GM23338 (cell line): ENCODE measurements at regions not wholly inside any gene's neighbourhood (a gene's known extent, or its start where the extent isn't known, plus 50 kb on each side); places are given as distances from the start of the nearest gene placed in this dataset.

Source experiments
- ATAC-seq: fragments of 200-7000 bp; cut with Tn5 transposase; 3 replicates; pipeline ENCODE4 v1.9.1; 2020
- DNase-seq: peaks from one replicate; pipeline ENCODE4 v3.0.0-alpha.2; 2015; ENCODE audit warnings: low spot score
- H2AFZ ChIP-seq: fragments of 200-600 bp; sonication (generic); 2 replicates; pipeline ENCODE4 v1.8.0; 2016; ENCODE audit warnings: antibody characterized with exemption, mild to moderate bottlenecking, moderate library complexity
- H3F3A ChIP-seq: fragments of 200-600 bp; sonication (generic); replicated peaks from 2 replicates; pipeline ENCODE4 v1.8.0; 2017; ENCODE audit warnings: antibody characterized with exemption, mixed run types, low read depth
- H3K27ac ChIP-seq: fragments of 200-600 bp; sonication (generic); 2 replicates; pipeline ENCODE4 v1.6.1; 2016; ENCODE audit warnings: low read depth
- H3K27me3 ChIP-seq: fragments of 200-600 bp; sonication (generic); 2 replicates; pipeline ENCODE4 v1.8.0; 2016; ENCODE audit warnings: mild to moderate bottlenecking, mixed run types, moderate library complexity; ENCODE audit not compliant: insufficient read depth
- H3K36me3 ChIP-seq: fragments of 200-600 bp; sonication (generic); 2 replicates; pipeline ENCODE4 v1.8.0; 2016; ENCODE audit warnings: mild to moderate bottlenecking; ENCODE audit not compliant: insufficient read depth
- H3K4me1 ChIP-seq: fragments of 200-600 bp; sonication (generic); 2 replicates; pipeline ENCODE4 v1.8.0; 2016; ENCODE audit warnings: mild to moderate bottlenecking, moderate library complexity; ENCODE audit not compliant: insufficient read depth
- H3K4me2 ChIP-seq: fragments of 200-600 bp; sonication (generic); 2 replicates; pipeline ENCODE4 v1.7.1; 2017; ENCODE audit warnings: mixed run types
- H3K4me3 ChIP-seq: fragments of 200-600 bp; sonication (generic); 2 replicates; pipeline ENCODE4 v1.6.1; 2016; ENCODE audit warnings: mixed run types
- H3K79me2 ChIP-seq: fragments of 200-600 bp; sonication (generic); replicated peaks from 2 replicates; pipeline ENCODE4 v1.8.0; 2017; ENCODE audit warnings: mild to moderate bottlenecking; ENCODE audit not compliant: insufficient read depth
- H3K9me2 ChIP-seq: fragments of 200-600 bp; sonication (generic); 2 replicates; pipeline ENCODE4 v1.8.0; 2017; ENCODE audit not compliant: insufficient read depth
- H4K20me1 ChIP-seq: fragments of 200-600 bp; sonication (generic); replicated peaks from 2 replicates; pipeline ENCODE4 v1.8.0; 2017; ENCODE audit warnings: mild to moderate bottlenecking; ENCODE audit not compliant: insufficient read depth
- H3K27ac Mint-ChIP-seq: 2 replicates; pipeline ENCODE4 v1.8.0; 2020; ENCODE audit warnings: inconsistent platforms, mild to moderate bottlenecking, moderate library complexity, mixed read lengths
- H3K27me3 Mint-ChIP-seq: 3 replicates; pipeline ENCODE4 v1.8.0; 2022; ENCODE audit warnings: low read depth, mild to moderate bottlenecking, moderate library complexity, mixed read lengths, inconsistent platforms; ENCODE audit not compliant: insufficient read depth, poor library complexity
- H3K36me3 Mint-ChIP-seq: 3 replicates; pipeline ENCODE4 v1.8.0; 2021; ENCODE audit warnings: low read depth, mild to moderate bottlenecking, inconsistent platforms, moderate library complexity, mixed read lengths
- H3K4me1 Mint-ChIP-seq: 3 replicates; pipeline ENCODE4 v1.8.0; 2020; ENCODE audit warnings: mild to moderate bottlenecking, inconsistent platforms, mixed read lengths
- H3K4me3 Mint-ChIP-seq: 3 replicates; pipeline ENCODE4 v1.8.0; 2021; ENCODE audit warnings: moderate library complexity, mild to moderate bottlenecking, inconsistent platforms, mixed read lengths
- H3K9me3 Mint-ChIP-seq: 3 replicates; pipeline ENCODE4 v1.8.0; 2020; ENCODE audit warnings: moderate library complexity, mild to moderate bottlenecking, inconsistent platforms, mixed read lengths
- CREB1 ChIP-seq: fragments of 250-450 bp; sonication (Bioruptor Pico); IDR thresholded peaks from 2 replicates; pipeline ENCODE4 v1.5.0; 2020; ENCODE audit warnings: low read depth, mild to moderate bottlenecking, moderate library complexity
- EZH2phosphoT487 ChIP-seq: fragments of 200-600 bp; sonication (generic); IDR thresholded peaks from one replicate; pipeline ENCODE4 v1.8.1; 2018; ENCODE audit warnings: antibody characterized with exemption; ENCODE audit not compliant: unreplicated experiment
- JUNB ChIP-seq: IDR thresholded peaks from one replicate; pipeline ENCODE4 v1.6.1; 2016; ENCODE audit warnings: antibody characterized with exemption; ENCODE audit not compliant: unreplicated experiment
- NANOG ChIP-seq: IDR thresholded peaks from 2 replicates; pipeline ENCODE4 v1.6.1; 2016; ENCODE audit warnings: antibody characterized with exemption, borderline replicate concordance
- STAT1 ChIP-seq: IDR thresholded peaks from one replicate; pipeline ENCODE4 v1.6.1; 2016; ENCODE audit warnings: antibody characterized with exemption; ENCODE audit not compliant: unreplicated experiment
- ZNF114 ChIP-seq: fragments of 250-450 bp; sonication (Bioruptor Pico); IDR thresholded peaks from 2 replicates; pipeline ENCODE4 v1.5.0; 2020; ENCODE audit warnings: mild to moderate bottlenecking, moderate library complexity
- ZNF331 ChIP-seq: fragments of 250-450 bp; sonication (Bioruptor Pico); IDR thresholded peaks from 2 replicates; pipeline ENCODE4 v1.5.0; 2020; ENCODE audit warnings: low read depth, mild to moderate bottlenecking, moderate library complexity
- TF ChIP-seq, protein P1 (sequence below): IDR thresholded peaks from 2 replicates; pipeline ENCODE4 v1.6.1; 2016; ENCODE audit warnings: antibody characterized with exemption
- TF ChIP-seq, protein P2 (sequence below): IDR thresholded peaks from one replicate; pipeline ENCODE4 v1.6.1; 2018; ENCODE audit warnings: antibody characterized with exemption; ENCODE audit not compliant: unreplicated experiment
- TF ChIP-seq, protein P3 (sequence below): fragments of 250-450 bp; sonication (Bioruptor Pico); IDR thresholded peaks from 2 replicates; pipeline ENCODE4 v1.5.0; 2020; ENCODE audit warnings: mild to moderate bottlenecking, moderate library complexity
- TF ChIP-seq, protein P4 (sequence below), 2 experiments: fragments of 200-600 bp in 1 of 2; sonication (generic) in 1 of 2; conservative IDR thresholded peaks; 2 replicates each; pipeline versions ENCODE4 v1.5.1 to v1.6.1; 2016 to 2017; ENCODE audit warnings: antibody characterized with exemption in 2 of 2, low read depth in 2 of 2, mild to moderate bottlenecking in 2 of 2, moderate library complexity in 1 of 2

DNA sequence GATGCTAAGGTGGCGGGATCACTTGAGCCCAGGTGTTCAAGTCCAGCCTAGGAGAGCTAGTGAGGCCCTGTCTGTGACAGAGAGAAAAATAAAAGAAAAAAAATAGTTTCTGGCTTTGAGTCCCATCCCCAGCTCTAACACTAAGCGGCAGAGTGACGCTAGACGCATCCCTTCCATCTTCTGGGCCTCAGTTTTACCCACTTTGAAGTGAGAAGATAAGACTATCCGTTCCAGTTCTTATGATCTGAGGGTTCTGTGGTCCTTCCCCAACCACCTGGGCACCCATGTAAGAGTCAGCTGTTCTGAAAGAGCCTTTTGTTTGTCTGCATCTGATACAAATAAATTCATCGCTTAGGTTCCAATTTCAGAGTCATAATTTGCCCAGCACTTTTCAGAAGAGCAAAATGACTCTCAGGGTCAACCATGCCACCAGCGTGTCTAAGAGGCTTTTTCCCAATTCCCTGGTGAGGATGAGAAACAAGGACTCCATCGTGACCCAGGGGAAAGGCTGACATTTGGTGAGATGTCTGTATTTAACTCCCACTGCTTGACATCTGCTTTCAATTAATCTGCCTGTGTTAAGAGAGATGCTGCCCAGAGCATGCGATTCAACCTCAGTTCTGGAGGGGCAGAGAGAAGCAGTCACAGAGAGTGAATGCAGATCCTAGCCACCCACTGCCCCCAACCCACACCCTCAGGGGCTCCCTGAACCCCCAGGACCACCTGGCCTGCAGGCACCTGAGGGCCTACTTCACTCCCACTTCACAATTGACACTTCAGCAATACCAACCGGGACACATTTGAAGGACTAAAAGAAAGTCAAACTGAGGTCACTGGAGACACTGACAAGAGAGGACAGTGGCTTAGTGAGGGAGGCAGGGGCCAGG lies 131.6 kb upstream of the TOP1 start:
- Mint-ChIP-seq H3K4me3 (no peak overlapping the region), H3K4me1 (0 out of 3 replicates have a peak, but pooled peaks cover 2% of the 10 kb centered on the region), H3K9me3 (no peaks in the 10 kb centered on the region), H3K36me3 (no peaks in the 10 kb centered on the region), H3K27me3 (peaks cover 2% of the 10 kb centered on the region), H3K27ac (no peak overlapping the region)
- Histone ChIP-seq H3K4me2 (no peak overlapping the region), H3K79me2 (no peaks in the 10 kb centered on the region), H3K27me3 (no peaks in the 10 kb centered on the region), H3K4me3 (no peak overlapping the region), H3K4me1 (no peaks in the 10 kb centered on the region), H4K20me1 (no peaks in the 10 kb centered on the region), H3F3A (no peaks in the 10 kb centered on the region), H3K36me3 (no peaks in the 10 kb centered on the region), H3K27ac (no peak overlapping the region), H2AFZ (no peak overlapping the region), H3K9me2 (no peaks in the 10 kb centered on the region)
- no peak for DNase-seq
- TF ChIP-seq, protein P1, sequence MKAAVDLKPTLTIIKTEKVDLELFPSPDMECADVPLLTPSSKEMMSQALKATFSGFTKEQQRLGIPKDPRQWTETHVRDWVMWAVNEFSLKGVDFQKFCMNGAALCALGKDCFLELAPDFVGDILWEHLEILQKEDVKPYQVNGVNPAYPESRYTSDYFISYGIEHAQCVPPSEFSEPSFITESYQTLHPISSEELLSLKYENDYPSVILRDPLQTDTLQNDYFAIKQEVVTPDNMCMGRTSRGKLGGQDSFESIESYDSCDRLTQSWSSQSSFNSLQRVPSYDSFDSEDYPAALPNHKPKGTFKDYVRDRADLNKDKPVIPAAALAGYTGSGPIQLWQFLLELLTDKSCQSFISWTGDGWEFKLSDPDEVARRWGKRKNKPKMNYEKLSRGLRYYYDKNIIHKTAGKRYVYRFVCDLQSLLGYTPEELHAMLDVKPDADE, result no peak
- TF ChIP-seq JUNB (no peak), STAT1 (no peak), NANOG (no peak), CREB1 (CRISPR knock-in tag) (no peak), EZH2phosphoT487 (no peak), ZNF331 (no peak), ZNF114 (CRISPR knock-in tag) (no peak)
- TF ChIP-seq, protein P2, sequence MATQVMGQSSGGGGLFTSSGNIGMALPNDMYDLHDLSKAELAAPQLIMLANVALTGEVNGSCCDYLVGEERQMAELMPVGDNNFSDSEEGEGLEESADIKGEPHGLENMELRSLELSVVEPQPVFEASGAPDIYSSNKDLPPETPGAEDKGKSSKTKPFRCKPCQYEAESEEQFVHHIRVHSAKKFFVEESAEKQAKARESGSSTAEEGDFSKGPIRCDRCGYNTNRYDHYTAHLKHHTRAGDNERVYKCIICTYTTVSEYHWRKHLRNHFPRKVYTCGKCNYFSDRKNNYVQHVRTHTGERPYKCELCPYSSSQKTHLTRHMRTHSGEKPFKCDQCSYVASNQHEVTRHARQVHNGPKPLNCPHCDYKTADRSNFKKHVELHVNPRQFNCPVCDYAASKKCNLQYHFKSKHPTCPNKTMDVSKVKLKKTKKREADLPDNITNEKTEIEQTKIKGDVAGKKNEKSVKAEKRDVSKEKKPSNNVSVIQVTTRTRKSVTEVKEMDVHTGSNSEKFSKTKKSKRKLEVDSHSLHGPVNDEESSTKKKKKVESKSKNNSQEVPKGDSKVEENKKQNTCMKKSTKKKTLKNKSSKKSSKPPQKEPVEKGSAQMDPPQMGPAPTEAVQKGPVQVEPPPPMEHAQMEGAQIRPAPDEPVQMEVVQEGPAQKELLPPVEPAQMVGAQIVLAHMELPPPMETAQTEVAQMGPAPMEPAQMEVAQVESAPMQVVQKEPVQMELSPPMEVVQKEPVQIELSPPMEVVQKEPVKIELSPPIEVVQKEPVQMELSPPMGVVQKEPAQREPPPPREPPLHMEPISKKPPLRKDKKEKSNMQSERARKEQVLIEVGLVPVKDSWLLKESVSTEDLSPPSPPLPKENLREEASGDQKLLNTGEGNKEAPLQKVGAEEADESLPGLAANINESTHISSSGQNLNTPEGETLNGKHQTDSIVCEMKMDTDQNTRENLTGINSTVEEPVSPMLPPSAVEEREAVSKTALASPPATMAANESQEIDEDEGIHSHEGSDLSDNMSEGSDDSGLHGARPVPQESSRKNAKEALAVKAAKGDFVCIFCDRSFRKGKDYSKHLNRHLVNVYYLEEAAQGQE, result no peak
- TF ChIP-seq, protein P3, sequence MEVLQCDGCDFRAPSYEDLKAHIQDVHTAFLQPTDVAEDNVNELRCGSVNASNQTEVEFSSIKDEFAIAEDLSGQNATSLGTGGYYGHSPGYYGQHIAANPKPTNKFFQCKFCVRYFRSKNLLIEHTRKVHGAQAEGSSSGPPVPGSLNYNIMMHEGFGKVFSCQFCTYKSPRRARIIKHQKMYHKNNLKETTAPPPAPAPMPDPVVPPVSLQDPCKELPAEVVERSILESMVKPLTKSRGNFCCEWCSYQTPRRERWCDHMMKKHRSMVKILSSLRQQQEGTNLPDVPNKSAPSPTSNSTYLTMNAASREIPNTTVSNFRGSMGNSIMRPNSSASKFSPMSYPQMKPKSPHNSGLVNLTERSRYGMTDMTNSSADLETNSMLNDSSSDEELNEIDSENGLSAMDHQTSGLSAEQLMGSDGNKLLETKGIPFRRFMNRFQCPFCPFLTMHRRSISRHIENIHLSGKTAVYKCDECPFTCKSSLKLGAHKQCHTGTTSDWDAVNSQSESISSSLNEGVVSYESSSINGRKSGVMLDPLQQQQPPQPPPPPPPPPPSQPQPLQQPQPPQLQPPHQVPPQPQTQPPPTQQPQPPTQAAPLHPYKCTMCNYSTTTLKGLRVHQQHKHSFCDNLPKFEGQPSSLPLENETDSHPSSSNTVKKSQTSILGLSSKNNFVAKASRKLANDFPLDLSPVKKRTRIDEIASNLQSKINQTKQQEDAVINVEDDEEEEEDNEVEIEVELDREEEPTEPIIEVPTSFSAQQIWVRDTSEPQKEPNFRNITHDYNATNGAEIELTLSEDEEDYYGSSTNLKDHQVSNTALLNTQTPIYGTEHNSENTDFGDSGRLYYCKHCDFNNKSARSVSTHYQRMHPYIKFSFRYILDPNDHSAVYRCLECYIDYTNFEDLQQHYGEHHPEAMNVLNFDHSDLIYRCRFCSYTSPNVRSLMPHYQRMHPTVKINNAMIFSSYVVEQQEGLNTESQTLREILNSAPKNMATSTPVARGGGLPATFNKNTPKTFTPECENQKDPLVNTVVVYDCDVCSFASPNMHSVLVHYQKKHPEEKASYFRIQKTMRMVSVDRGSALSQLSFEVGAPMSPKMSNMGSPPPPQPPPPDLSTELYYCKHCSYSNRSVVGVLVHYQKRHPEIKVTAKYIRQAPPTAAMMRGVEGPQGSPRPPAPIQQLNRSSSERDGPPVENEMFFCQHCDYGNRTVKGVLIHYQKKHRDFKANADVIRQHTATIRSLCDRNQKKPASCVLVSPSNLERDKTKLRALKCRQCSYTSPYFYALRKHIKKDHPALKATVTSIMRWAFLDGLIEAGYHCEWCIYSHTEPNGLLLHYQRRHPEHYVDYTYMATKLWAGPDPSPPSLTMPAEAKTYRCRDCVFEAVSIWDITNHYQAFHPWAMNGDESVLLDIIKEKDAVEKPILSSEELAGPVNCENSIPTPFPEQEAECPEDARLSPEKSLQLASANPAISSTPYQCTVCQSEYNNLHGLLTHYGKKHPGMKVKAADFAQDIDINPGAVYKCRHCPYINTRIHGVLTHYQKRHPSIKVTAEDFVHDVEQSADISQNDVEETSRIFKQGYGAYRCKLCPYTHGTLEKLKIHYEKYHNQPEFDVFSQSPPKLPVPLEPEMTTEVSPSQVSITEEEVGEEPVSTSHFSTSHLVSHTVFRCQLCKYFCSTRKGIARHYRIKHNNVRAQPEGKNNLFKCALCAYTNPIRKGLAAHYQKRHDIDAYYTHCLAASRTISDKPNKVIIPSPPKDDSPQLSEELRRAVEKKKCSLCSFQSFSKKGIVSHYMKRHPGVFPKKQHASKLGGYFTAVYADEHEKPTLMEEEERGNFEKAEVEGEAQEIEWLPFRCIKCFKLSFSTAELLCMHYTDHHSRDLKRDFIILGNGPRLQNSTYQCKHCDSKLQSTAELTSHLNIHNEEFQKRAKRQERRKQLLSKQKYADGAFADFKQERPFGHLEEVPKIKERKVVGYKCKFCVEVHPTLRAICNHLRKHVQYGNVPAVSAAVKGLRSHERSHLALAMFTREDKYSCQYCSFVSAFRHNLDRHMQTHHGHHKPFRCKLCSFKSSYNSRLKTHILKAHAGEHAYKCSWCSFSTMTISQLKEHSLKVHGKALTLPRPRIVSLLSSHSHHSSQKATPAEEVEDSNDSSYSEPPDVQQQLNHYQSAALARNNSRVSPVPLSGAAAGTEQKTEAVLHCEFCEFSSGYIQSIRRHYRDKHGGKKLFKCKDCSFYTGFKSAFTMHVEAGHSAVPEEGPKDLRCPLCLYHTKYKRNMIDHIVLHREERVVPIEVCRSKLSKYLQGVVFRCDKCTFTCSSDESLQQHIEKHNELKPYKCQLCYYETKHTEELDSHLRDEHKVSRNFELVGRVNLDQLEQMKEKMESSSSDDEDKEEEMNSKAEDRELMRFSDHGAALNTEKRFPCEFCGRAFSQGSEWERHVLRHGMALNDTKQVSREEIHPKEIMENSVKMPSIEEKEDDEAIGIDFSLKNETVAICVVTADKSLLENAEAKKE (CRISPR knock-in tag), result no peak
- TF ChIP-seq, protein P4, sequence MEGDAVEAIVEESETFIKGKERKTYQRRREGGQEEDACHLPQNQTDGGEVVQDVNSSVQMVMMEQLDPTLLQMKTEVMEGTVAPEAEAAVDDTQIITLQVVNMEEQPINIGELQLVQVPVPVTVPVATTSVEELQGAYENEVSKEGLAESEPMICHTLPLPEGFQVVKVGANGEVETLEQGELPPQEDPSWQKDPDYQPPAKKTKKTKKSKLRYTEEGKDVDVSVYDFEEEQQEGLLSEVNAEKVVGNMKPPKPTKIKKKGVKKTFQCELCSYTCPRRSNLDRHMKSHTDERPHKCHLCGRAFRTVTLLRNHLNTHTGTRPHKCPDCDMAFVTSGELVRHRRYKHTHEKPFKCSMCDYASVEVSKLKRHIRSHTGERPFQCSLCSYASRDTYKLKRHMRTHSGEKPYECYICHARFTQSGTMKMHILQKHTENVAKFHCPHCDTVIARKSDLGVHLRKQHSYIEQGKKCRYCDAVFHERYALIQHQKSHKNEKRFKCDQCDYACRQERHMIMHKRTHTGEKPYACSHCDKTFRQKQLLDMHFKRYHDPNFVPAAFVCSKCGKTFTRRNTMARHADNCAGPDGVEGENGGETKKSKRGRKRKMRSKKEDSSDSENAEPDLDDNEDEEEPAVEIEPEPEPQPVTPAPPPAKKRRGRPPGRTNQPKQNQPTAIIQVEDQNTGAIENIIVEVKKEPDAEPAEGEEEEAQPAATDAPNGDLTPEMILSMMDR (conservative IDR thresholded peaks at IDR 0.05; ENCODE audit: low read depth in 2 of 2), result no peak
- ATAC-seq, result no peak
